ENCODE measurements at regions not wholly inside any gene's neighbourhood (a gene's known extent, or its start where the extent isn't known, plus 50 kb on each side); places are given as distances from the start of the nearest gene placed in this dataset.

DNA sequence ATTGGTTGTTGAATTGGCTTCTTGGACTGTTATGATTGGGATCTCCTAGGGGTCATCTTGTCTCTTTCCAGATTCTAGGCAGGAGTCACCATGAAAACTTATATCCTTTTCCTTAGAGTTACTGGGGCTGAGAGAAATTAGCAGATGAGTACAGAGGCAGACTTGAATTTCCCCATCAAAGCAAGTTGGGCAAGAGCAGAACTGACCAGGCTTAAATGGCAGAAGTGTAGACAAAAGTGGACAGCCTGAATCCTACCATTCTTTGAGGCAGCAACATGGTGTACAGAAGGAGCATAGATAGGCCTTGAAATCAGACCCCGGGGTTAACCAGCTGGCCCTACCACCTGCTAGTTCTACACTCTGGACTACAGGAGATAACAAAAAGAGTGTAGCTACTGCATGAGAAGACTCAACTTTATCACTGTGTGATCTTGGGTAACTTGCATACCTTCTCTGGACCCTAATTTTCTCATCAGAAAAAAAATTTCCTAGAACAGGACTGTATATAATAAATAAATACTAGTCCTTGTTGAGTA, 427.4 kb upstream of the CADM1 start:
- no peak for TF ChIP-seq POLR2A (IDR thresholded peaks at IDR 0.05)
- TF ChIP-seq, protein P1, sequence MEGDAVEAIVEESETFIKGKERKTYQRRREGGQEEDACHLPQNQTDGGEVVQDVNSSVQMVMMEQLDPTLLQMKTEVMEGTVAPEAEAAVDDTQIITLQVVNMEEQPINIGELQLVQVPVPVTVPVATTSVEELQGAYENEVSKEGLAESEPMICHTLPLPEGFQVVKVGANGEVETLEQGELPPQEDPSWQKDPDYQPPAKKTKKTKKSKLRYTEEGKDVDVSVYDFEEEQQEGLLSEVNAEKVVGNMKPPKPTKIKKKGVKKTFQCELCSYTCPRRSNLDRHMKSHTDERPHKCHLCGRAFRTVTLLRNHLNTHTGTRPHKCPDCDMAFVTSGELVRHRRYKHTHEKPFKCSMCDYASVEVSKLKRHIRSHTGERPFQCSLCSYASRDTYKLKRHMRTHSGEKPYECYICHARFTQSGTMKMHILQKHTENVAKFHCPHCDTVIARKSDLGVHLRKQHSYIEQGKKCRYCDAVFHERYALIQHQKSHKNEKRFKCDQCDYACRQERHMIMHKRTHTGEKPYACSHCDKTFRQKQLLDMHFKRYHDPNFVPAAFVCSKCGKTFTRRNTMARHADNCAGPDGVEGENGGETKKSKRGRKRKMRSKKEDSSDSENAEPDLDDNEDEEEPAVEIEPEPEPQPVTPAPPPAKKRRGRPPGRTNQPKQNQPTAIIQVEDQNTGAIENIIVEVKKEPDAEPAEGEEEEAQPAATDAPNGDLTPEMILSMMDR (IDR thresholded peaks at IDR 0.05): no peak

Measured in esophagus squamous epithelium (tissue), 4 donors.